ENCODE measurements at regions not wholly inside any gene's neighbourhood (a gene's known extent, or its start where the extent isn't known, plus 50 kb on each side); places are given as distances from the start of the nearest gene placed in this dataset.

- H4K20me1 ChIP-seq (ENCODE audit: insufficient read depth, poor library complexity, severe bottlenecking): no peaks in the 10 kb centered on the region
- DNase-seq (ENCODE audit: low spot score): no peak
- no peak overlapping the region for H3K4me2 ChIP-seq
- H3K9me2 ChIP-seq (replicated peaks; ENCODE audit: insufficient read depth): no peaks in the 10 kb centered on the region
- no peak overlapping the region for H3K27ac ChIP-seq
- WGBS (ENCODE audit: low lambda C conversion rate, missing lambda C conversion rate): 84% methylated on average over 2 of the region's 2 CpGs
- no peak for TF ChIP-seq CTCF (IDR thresholded peaks at IDR 0.05; ENCODE audit: poor library complexity)
- no peak for TF ChIP-seq EZH2phosphoT487 (IDR thresholded peaks at IDR 0.05; ENCODE audit: low read depth, severe bottlenecking, unreplicated experiment)
- TF ChIP-seq EZH2 (IDR thresholded peaks at IDR 0.05; ENCODE audit: borderline replicate concordance): no peak
- H3K9me3 ChIP-seq (ENCODE audit: low read depth): no peaks in the 10 kb centered on the region
- H3K79me2 ChIP-seq: no peaks in the 10 kb centered on the region
- H3K4me1 ChIP-seq (ENCODE audit: insufficient read depth): peaks cover 3% of the 10 kb centered on the region
- no peaks in the 10 kb centered on the region for H3K36me3 ChIP-seq (replicated peaks; ENCODE audit: insufficient read depth, low read depth)
- H2AFZ ChIP-seq: no peak overlapping the region
- H3K4me3 ChIP-seq: no peak overlapping the region
- H3K27me3 ChIP-seq: no peaks in the 10 kb centered on the region
These were observed 1636.8 kb downstream of the PCDH9 start for GRCh38 chr13:65593298-65593874.

- Histone ChIP-seq H3K4me3 (no peak overlapping the region), H3K9me2 (replicated peaks; ENCODE audit: insufficient read depth) (no peaks in the 10 kb centered on the region), H4K20me1 (ENCODE audit: insufficient read depth, poor library complexity, severe bottlenecking) (no peaks in the 10 kb centered on the region), H3K4me2 (no peak overlapping the region), H3K4me1 (ENCODE audit: insufficient read depth) (peaks cover 3% of the 10 kb centered on the region), H3K27ac (no peak overlapping the region), H3K79me2 (no peaks in the 10 kb centered on the region), H2AFZ (no peak overlapping the region), H3K9me3 (ENCODE audit: low read depth) (no peaks in the 10 kb centered on the region), H3K27me3 (no peaks in the 10 kb centered on the region), H3K36me3 (replicated peaks; ENCODE audit: insufficient read depth, low read depth) (no peaks in the 10 kb centered on the region)
- TF ChIP-seq EZH2phosphoT487 (IDR thresholded peaks at IDR 0.05; ENCODE audit: low read depth, severe bottlenecking, unreplicated experiment): no peak
- no peak for TF ChIP-seq EZH2 (IDR thresholded peaks at IDR 0.05; ENCODE audit: borderline replicate concordance)
- no peak for TF ChIP-seq CTCF (IDR thresholded peaks at IDR 0.05; ENCODE audit: poor library complexity)
- DNase-seq (ENCODE audit: low spot score): no peak
- 48% methylated on average over 1 of the region's 1 CpG for WGBS (ENCODE audit: low lambda C conversion rate, missing lambda C conversion rate)
These were observed 1637.4 kb downstream of the PCDH9 start for GRCh38 chr13:65592731-65593130.

- H3K9me3 ChIP-seq (ENCODE audit: low read depth): no peaks in the 10 kb centered on the region
- H3K4me1 ChIP-seq (ENCODE audit: insufficient read depth): no peaks in the 10 kb centered on the region
- H3K27me3 ChIP-seq: no peaks in the 10 kb centered on the region
- DNase-seq (ENCODE audit: low spot score): no peak
- H3K79me2 ChIP-seq: no peaks in the 10 kb centered on the region
- H2AFZ ChIP-seq: no peak overlapping the region
- no peak for TF ChIP-seq CTCF (IDR thresholded peaks at IDR 0.05; ENCODE audit: poor library complexity)
- TF ChIP-seq EZH2phosphoT487 (IDR thresholded peaks at IDR 0.05; ENCODE audit: low read depth, severe bottlenecking, unreplicated experiment): no peak
- no peak for TF ChIP-seq EZH2 (IDR thresholded peaks at IDR 0.05; ENCODE audit: borderline replicate concordance)
- H3K4me3 ChIP-seq: no peak overlapping the region
- no peaks in the 10 kb centered on the region for H3K36me3 ChIP-seq (replicated peaks; ENCODE audit: insufficient read depth, low read depth)
- no peak overlapping the region for H3K4me2 ChIP-seq
- H4K20me1 ChIP-seq (ENCODE audit: insufficient read depth, poor library complexity, severe bottlenecking): no peaks in the 10 kb centered on the region
- H3K9me2 ChIP-seq (replicated peaks; ENCODE audit: insufficient read depth): no peaks in the 10 kb centered on the region
- WGBS (ENCODE audit: low lambda C conversion rate, missing lambda C conversion rate): 88% methylated on average over 10 of the region's 10 CpGs
- H3K27ac ChIP-seq: no peak overlapping the region
These were observed 1644.8 kb downstream of the PCDH9 start for GRCh38 chr13:65585346-65585745.

All from hepatocyte (in vitro differentiated cells).